K562 (cell line): ENCODE measurements at regions not wholly inside any gene's neighbourhood (a gene's known extent, or its start where the extent isn't known, plus 50 kb on each side); places are given as distances from the start of the nearest gene placed in this dataset.

ENCODE experiments used
- ATF3 ChIP-seq, 2 experiments: fragments of 450-650 bp in 1 of 2; sonication (generic) in 1 of 2; formaldehyde crosslinking in 1 of 2; IDR thresholded peaks in 1 of 2; conservative IDR thresholded peaks in 1 of 2; 2 replicates each; pipeline versions ENCODE4 v1.6.1 to v1.8.1; 2016 to 2023; ENCODE audit warnings: mild to moderate bottlenecking in 2 of 2, moderate library complexity in 2 of 2, inconsistent platforms in 1 of 2, missing genetic modification reagents in 1 of 2
- CHD2 ChIP-seq: IDR thresholded peaks from 2 replicates; pipeline ENCODE4 v1.6.1; 2011; ENCODE audit warnings: low read depth, low read length
- CTCF ChIP-seq, 3 experiments: IDR thresholded peaks in 2 of 3; conservative IDR thresholded peaks in 1 of 3; 2 replicates each; pipeline ENCODE4 v1.5.1; 2011 to 2012; ENCODE audit warnings: low read length in 3 of 3, mild to moderate bottlenecking in 3 of 3, control low read depth in 2 of 3, improper control_type of control experiment in 1 of 3, inconsistent platforms in 1 of 3, low read depth in 1 of 3, mixed read lengths in 1 of 3, moderate library complexity in 1 of 3; ENCODE audit not compliant: insufficient read depth in 2 of 3
- ESRRA ChIP-seq: fragments of 450-650 bp; IDR thresholded peaks from 2 replicates; pipeline ENCODE4 v1.6.1; 2014; ENCODE audit warnings: low read depth, mild to moderate bottlenecking, moderate library complexity, borderline replicate concordance
- EZH2 ChIP-seq: IDR thresholded peaks from 2 replicates; pipeline ENCODE4 v1.6.1; 2012; ENCODE audit warnings: low read depth, mild to moderate bottlenecking, inconsistent platforms, low read length, borderline replicate concordance
- FOXP1 ChIP-seq: sonication (generic); formaldehyde crosslinking; IDR thresholded peaks from 2 replicates; pipeline ENCODE4 v1.8.0; 2022; ENCODE audit warnings: mild to moderate bottlenecking, missing genetic modification reagents
- MYBL2 ChIP-seq, 2 experiments: fragments of 450-650 bp in 1 of 2; sonication (generic) in 1 of 2; formaldehyde crosslinking in 1 of 2; IDR thresholded peaks; 2 replicates each; pipeline versions ENCODE4 v1.6.1 to v1.8.1; 2017 to 2022; ENCODE audit warnings: borderline replicate concordance in 1 of 2, inconsistent platforms in 1 of 2, low read depth in 1 of 2, mild to moderate bottlenecking in 1 of 2, missing genetic modification reagents in 1 of 2, moderate library complexity in 1 of 2
- MYC ChIP-seq, 2 experiments: fragments of 250-450 bp in 1 of 2; sonication (Bioruptor Pico) in 1 of 2; IDR thresholded peaks; 2 replicates each; pipeline versions ENCODE4 v1.5.1 to v1.6.1; 2012 to 2021; ENCODE audit warnings: low read depth in 2 of 2, borderline replicate concordance in 1 of 2, improper control_type of control experiment in 1 of 2, low read length in 1 of 2, mild to moderate bottlenecking in 1 of 2, moderate library complexity in 1 of 2
- NFE2 ChIP-seq: IDR thresholded peaks from 2 replicates; pipeline ENCODE4 v1.6.1; 2014; ENCODE audit warnings: antibody characterized with exemption, low read depth
- POLR2AphosphoS5 ChIP-seq: IDR thresholded peaks from 2 replicates; pipeline ENCODE4 v1.6.1; 2011; ENCODE audit warnings: mild to moderate bottlenecking, low read depth, low read length, moderate library complexity; ENCODE audit not compliant: control insufficient read depth, insufficient read depth
- RAD51 ChIP-seq: fragments of 450-650 bp; IDR thresholded peaks from 2 replicates; pipeline ENCODE4 v1.7.1; 2016; ENCODE audit warnings: low read depth, mild to moderate bottlenecking, borderline replicate concordance
- TF ChIP-seq, protein P1 (sequence below): fragments of 250-450 bp; sonication (Bioruptor Pico); IDR thresholded peaks from 2 replicates; pipeline ENCODE4 v1.5.0; 2021

- TF ChIP-seq RAD51: no peak
- no peak for TF ChIP-seq ESRRA
- TF ChIP-seq CTCF (IDR thresholded peaks at IDR 0.05 in 2 of 3, conservative IDR thresholded peaks at IDR 0.05 in 1 of 3; ENCODE audit: insufficient read depth in 2 of 3, low read depth in 1 of 3, low read length in 3 of 3): no peak
- TF ChIP-seq MYC (IDR thresholded peaks at IDR 0.05; ENCODE audit: low read depth, low read length): no peak
- TF ChIP-seq MYC (CRISPR knock-in tag; IDR thresholded peaks at IDR 0.05; ENCODE audit: borderline replicate concordance, low read depth): no peak
- TF ChIP-seq ATF3 (IDR thresholded peaks at IDR 0.05): no peak
- TF ChIP-seq ATF3 (CRISPR knock-in tag; conservative IDR thresholded peaks at IDR 0.05): no peak
- TF ChIP-seq NFE2: no peak
- no peak for TF ChIP-seq MYBL2 (IDR thresholded peaks at IDR 0.05; ENCODE audit: low read depth)
- no peak for TF ChIP-seq MYBL2 (CRISPR knock-in tag; IDR thresholded peaks at IDR 0.05; ENCODE audit: borderline replicate concordance)
- no peak for TF ChIP-seq CHD2
- TF ChIP-seq, protein P1, sequence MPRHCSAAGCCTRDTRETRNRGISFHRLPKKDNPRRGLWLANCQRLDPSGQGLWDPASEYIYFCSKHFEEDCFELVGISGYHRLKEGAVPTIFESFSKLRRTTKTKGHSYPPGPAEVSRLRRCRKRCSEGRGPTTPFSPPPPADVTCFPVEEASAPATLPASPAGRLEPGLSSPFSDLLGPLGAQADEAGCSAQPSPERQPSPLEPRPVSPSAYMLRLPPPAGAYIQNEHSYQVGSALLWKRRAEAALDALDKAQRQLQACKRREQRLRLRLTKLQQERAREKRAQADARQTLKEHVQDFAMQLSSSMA (CRISPR knock-in tag): no peak
- no peak for TF ChIP-seq EZH2
- no peak for TF ChIP-seq POLR2AphosphoS5
- TF ChIP-seq FOXP1 (CRISPR knock-in tag): no peak
Measured at GRCh38 chr7:13563257-13563656, 426.2 kb downstream of the ETV1 start.
